Neural cell (in vitro differentiated cells): ENCODE measurements at regions not wholly inside any gene's neighbourhood (a gene's known extent, or its start where the extent isn't known, plus 50 kb on each side); places are given as distances from the start of the nearest gene placed in this dataset.

ENCODE experiments used
- H2AFZ ChIP-seq: fragments of 200-600, 300-800 bp; sonication (generic), shearing (Covaris generic); 2 replicates; pipeline ENCODE4 v1.6.0; 2014; ENCODE audit warnings: low read depth, mild to moderate bottlenecking, antibody characterized with exemption, low read length, moderate library complexity
- H3F3A ChIP-seq: fragments of 200-600 bp; shearing (Covaris generic); 2 replicates; pipeline ENCODE4 v1.6.1; 2016; ENCODE audit warnings: mild to moderate bottlenecking, moderate library complexity, mixed read lengths, antibody characterized with exemption, low read length; ENCODE audit not compliant: insufficient read depth, poor library complexity, severe bottlenecking
- H3K27ac ChIP-seq: fragments of 200-600, 300-800 bp; sonication (generic), shearing (Covaris generic); 2 replicates; pipeline ENCODE4 v1.5.1; 2014; ENCODE audit warnings: mild to moderate bottlenecking, low read length, moderate library complexity
- H3K27me3 ChIP-seq: fragments of 300-800, 200-600 bp; sonication (generic), shearing (Covaris generic); 2 replicates; pipeline ENCODE4 v1.6.0; 2014; ENCODE audit warnings: mild to moderate bottlenecking, low read depth, low read length, moderate library complexity; ENCODE audit not compliant: insufficient read depth
- H3K36me3 ChIP-seq: fragments of 300-800, 200-600 bp; sonication (generic), shearing (Covaris generic); 2 replicates; pipeline ENCODE4 v1.5.1; 2014; ENCODE audit warnings: mild to moderate bottlenecking, antibody characterized with exemption, low read length, moderate library complexity; ENCODE audit not compliant: insufficient read depth
- H3K4me2 ChIP-seq: fragments of 300-800, 200-600 bp; sonication (generic), shearing (Covaris generic); 2 replicates; pipeline ENCODE4 v1.6.0; 2014; ENCODE audit warnings: mild to moderate bottlenecking, low read length
- H3K4me3 ChIP-seq: fragments of 300-800, 200-600 bp; sonication (generic), shearing (Covaris generic); 2 replicates; pipeline ENCODE4 v1.5.1; 2014; ENCODE audit warnings: mild to moderate bottlenecking, low read length, moderate library complexity
- H3K79me2 ChIP-seq: fragments of 200-600 bp; shearing (Covaris generic); replicated peaks from 2 replicates; pipeline ENCODE4 v1.6.0; 2014; ENCODE audit warnings: mild to moderate bottlenecking, low read length, moderate library complexity; ENCODE audit not compliant: insufficient read depth
- H3K9ac ChIP-seq: fragments of 300-800, 200-600 bp; sonication (generic), shearing (Covaris generic); 2 replicates; pipeline ENCODE4 v1.6.1; 2016; ENCODE audit warnings: mild to moderate bottlenecking, low read length, mixed read lengths
- H3K9me2 ChIP-seq: fragments of 200-600 bp; shearing (Covaris generic); 2 replicates; pipeline ENCODE4 v1.6.1; 2016; ENCODE audit warnings: mild to moderate bottlenecking, low read length, mixed read lengths; ENCODE audit not compliant: insufficient read depth
- H3K9me3 ChIP-seq: fragments of 200-600, 300-800 bp; sonication (generic), shearing (Covaris generic); 2 replicates; pipeline ENCODE4 v1.6.1; 2016; ENCODE audit warnings: mild to moderate bottlenecking, mixed run types, low read length, moderate library complexity, mixed read lengths
- H4K20me1 ChIP-seq: fragments of 200-600 bp; shearing (Covaris generic); 2 replicates; pipeline ENCODE4 v1.6.1; 2016; ENCODE audit warnings: mild to moderate bottlenecking, mixed run types; ENCODE audit not compliant: insufficient read depth
- EP300 ChIP-seq: fragments of 450-650 bp; conservative IDR thresholded peaks from 2 replicates; pipeline ENCODE4 v1.6.1; 2014; ENCODE audit warnings: antibody characterized with exemption, mild to moderate bottlenecking, moderate library complexity; ENCODE audit not compliant: poor library complexity, severe bottlenecking
- EZH2 ChIP-seq: fragments of 200-600, 300-800 bp; shearing (Covaris generic), sonication (generic); IDR thresholded peaks from 2 replicates; pipeline ENCODE4 v1.6.1; 2014; ENCODE audit warnings: antibody characterized with exemption, low read length, borderline replicate concordance, mild to moderate bottlenecking; ENCODE audit not compliant: insufficient read depth, poor library complexity, severe bottlenecking
- MXI1 ChIP-seq: fragments of 450-650 bp; conservative IDR thresholded peaks from 2 replicates; pipeline ENCODE4 v1.6.1; 2014; ENCODE audit warnings: antibody characterized with exemption, mild to moderate bottlenecking; ENCODE audit not compliant: poor library complexity, severe bottlenecking
- POLR2AphosphoS5 ChIP-seq: IDR thresholded peaks from 2 replicates; pipeline ENCODE4 v1.6.1; 2012
- RAD21 ChIP-seq: fragments of 450-650 bp; conservative IDR thresholded peaks from 2 replicates; pipeline ENCODE4 v1.6.1; 2014; ENCODE audit warnings: antibody characterized with exemption, mild to moderate bottlenecking, moderate library complexity
- SMC3 ChIP-seq: fragments of 450-650 bp; conservative IDR thresholded peaks from 2 replicates; pipeline ENCODE4 v1.6.1; 2014; ENCODE audit warnings: antibody characterized with exemption, mild to moderate bottlenecking, moderate library complexity; ENCODE audit not compliant: poor library complexity
- TAF1 ChIP-seq: IDR thresholded peaks from 2 replicates; pipeline ENCODE4 v1.6.1; 2012; ENCODE audit warnings: low read depth
- TF ChIP-seq, protein P1 (sequence below): IDR thresholded peaks from 2 replicates; pipeline ENCODE4 v1.6.1; 2012; ENCODE audit warnings: borderline replicate concordance
- TF ChIP-seq, protein P2 (sequence below): fragments of 450-650 bp; IDR thresholded peaks from 2 replicates; pipeline ENCODE4 v1.5.1; 2014; ENCODE audit warnings: antibody characterized with exemption, mild to moderate bottlenecking, moderate library complexity; ENCODE audit not compliant: poor library complexity, severe bottlenecking

DNA sequence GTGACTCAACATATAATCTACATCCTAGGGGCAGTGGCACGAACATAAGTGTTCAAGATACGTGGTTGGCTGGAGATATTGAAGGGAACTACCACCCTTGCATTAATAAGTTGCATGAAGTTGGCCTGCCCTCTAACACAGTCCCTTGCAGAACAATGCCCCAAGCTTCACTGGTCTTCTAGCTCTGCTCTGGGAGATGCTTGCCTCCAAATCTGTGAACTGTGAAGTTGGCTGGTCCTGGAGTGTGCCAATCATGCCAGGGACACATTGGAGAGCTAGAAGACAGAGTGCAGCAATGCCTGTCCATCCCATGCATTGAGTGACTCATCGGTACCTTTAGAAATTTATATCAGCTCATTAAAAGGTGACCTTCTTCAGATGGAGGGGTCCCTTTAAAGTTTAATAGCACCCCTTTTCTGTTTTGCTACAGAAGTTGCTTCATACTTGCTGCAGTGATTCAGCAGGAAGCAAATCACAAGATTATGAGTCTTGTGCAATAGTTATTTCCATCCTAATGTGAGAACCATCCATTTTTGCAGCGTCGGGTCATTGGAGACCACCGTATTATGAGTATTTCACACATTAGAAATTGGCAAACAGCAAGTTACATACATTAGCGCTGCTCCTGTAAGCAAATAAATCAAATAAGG lies 55.2 kb upstream of the KAZN start:
- Histone ChIP-seq H3K9ac (no peak overlapping the region), H3K4me2 (no peak overlapping the region), H3K27me3 (no peaks in the 10 kb centered on the region), H4K20me1 (no peaks in the 10 kb centered on the region), H3K27ac (no peak overlapping the region), H3K4me3 (no peak overlapping the region), H3K9me2 (no peaks in the 10 kb centered on the region), H3K9me3 (no peaks in the 10 kb centered on the region), H3K36me3 (no peaks in the 10 kb centered on the region), H3F3A (no peaks in the 10 kb centered on the region), H2AFZ (no peak overlapping the region), H3K79me2 (no peaks in the 10 kb centered on the region)
- TF ChIP-seq RAD21 = no peak
- TF ChIP-seq SMC3 = no peak
- no peak for TF ChIP-seq POLR2AphosphoS5
- TF ChIP-seq, protein P1, sequence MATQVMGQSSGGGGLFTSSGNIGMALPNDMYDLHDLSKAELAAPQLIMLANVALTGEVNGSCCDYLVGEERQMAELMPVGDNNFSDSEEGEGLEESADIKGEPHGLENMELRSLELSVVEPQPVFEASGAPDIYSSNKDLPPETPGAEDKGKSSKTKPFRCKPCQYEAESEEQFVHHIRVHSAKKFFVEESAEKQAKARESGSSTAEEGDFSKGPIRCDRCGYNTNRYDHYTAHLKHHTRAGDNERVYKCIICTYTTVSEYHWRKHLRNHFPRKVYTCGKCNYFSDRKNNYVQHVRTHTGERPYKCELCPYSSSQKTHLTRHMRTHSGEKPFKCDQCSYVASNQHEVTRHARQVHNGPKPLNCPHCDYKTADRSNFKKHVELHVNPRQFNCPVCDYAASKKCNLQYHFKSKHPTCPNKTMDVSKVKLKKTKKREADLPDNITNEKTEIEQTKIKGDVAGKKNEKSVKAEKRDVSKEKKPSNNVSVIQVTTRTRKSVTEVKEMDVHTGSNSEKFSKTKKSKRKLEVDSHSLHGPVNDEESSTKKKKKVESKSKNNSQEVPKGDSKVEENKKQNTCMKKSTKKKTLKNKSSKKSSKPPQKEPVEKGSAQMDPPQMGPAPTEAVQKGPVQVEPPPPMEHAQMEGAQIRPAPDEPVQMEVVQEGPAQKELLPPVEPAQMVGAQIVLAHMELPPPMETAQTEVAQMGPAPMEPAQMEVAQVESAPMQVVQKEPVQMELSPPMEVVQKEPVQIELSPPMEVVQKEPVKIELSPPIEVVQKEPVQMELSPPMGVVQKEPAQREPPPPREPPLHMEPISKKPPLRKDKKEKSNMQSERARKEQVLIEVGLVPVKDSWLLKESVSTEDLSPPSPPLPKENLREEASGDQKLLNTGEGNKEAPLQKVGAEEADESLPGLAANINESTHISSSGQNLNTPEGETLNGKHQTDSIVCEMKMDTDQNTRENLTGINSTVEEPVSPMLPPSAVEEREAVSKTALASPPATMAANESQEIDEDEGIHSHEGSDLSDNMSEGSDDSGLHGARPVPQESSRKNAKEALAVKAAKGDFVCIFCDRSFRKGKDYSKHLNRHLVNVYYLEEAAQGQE = no peak
- TF ChIP-seq TAF1 = no peak
- TF ChIP-seq MXI1 = no peak
- TF ChIP-seq, protein P2, sequence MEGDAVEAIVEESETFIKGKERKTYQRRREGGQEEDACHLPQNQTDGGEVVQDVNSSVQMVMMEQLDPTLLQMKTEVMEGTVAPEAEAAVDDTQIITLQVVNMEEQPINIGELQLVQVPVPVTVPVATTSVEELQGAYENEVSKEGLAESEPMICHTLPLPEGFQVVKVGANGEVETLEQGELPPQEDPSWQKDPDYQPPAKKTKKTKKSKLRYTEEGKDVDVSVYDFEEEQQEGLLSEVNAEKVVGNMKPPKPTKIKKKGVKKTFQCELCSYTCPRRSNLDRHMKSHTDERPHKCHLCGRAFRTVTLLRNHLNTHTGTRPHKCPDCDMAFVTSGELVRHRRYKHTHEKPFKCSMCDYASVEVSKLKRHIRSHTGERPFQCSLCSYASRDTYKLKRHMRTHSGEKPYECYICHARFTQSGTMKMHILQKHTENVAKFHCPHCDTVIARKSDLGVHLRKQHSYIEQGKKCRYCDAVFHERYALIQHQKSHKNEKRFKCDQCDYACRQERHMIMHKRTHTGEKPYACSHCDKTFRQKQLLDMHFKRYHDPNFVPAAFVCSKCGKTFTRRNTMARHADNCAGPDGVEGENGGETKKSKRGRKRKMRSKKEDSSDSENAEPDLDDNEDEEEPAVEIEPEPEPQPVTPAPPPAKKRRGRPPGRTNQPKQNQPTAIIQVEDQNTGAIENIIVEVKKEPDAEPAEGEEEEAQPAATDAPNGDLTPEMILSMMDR = no peak
- TF ChIP-seq EZH2 = no peak
- TF ChIP-seq EP300 = no peak

DNA sequence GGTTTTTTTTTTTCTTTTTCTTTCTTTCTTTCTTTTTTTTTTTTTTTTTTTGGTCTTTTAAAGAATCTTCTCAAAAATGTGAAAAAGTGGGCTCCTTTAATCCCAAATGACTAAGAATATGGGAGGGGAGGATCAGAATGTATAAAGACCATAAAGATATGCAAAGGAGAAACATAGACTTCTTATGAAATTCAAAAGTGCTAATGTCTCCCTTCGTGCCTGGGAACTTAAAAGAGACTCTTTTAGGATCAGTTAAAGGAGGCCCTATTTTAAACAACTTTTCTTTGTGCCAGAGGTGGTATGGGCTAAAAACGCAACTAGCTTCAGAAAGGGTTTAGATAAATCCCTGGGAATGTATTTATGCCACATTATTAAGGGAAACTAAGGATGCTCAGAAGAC lies 54.2 kb upstream of the KAZN start:
- no peak overlapping the region for H3K9ac ChIP-seq
- H3K9me3 ChIP-seq = no peaks in the 10 kb centered on the region
- H3K27me3 ChIP-seq = no peaks in the 10 kb centered on the region
- no peak overlapping the region for H2AFZ ChIP-seq
- TF ChIP-seq EZH2 (no peak), EP300 (no peak), SMC3 (no peak), MXI1 (no peak), POLR2AphosphoS5 (no peak), RAD21 (no peak), TAF1 (no peak)
- TF ChIP-seq, protein P2 = no peak
- TF ChIP-seq, protein P1 = no peak
- no peaks in the 10 kb centered on the region for H4K20me1 ChIP-seq
- no peak overlapping the region for H3K4me3 ChIP-seq
- H3F3A ChIP-seq = no peaks in the 10 kb centered on the region
- no peaks in the 10 kb centered on the region for H3K9me2 ChIP-seq
- no peak overlapping the region for H3K4me2 ChIP-seq
- H3K27ac ChIP-seq = no peak overlapping the region
- H3K79me2 ChIP-seq = no peaks in the 10 kb centered on the region
- no peaks in the 10 kb centered on the region for H3K36me3 ChIP-seq
